ENCODE measurements at regions not wholly inside any gene's neighbourhood (a gene's known extent, or its start where the extent isn't known, plus 50 kb on each side); places are given as distances from the start of the nearest gene placed in this dataset.
"Not testable (repeated sequence)": the region's sequence is repeated elsewhere in the genome, so short reads cannot be mapped to it uniquely, and the experiment has no call there.

DNA sequence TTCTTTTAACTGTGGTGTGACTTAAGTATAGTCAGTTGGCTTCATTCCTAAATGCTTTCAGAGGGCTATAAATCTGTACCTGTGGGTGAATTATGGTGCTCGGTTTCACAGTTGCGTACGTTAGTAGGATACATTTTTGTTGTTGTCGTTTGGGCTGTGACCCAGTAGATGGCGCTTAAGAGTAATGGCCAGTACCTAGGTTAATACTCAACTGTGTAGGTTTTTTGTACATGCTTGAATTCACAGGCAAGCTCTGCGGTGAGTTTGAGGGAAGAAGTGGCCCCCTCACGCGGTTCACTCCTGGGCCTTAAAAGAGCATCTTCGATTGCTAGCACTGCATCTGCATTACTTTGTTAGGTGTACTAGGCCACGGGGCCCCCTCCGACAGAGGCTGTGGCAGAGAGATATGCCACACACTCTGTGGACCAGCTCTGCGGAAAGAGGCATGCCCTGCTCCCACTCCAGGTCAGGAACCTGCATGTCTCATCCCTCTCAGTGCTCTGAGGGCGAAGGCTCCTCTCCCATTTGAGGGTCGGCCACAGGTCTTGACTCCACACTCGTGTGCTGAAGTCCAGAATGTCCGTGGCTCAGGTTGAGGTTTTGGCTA lies 224.6 kb upstream of the TBL1Y start:
- H3K36me3 ChIP-seq (ENCODE audit: control insufficient read depth in 4 of 4, insufficient read depth in 3 of 4, low read depth in 1 of 4, low read length in 3 of 4); H3K4me1 ChIP-seq (ENCODE audit: control insufficient read depth in 4 of 4, insufficient read depth in 4 of 4, low read length in 3 of 4); DNase-seq (ENCODE audit: low spot score); H3K27me3 ChIP-seq (ENCODE audit: control insufficient read depth in 4 of 4, insufficient read depth in 4 of 4, low read length in 3 of 4); H3K27ac ChIP-seq (ENCODE audit: low read depth in 1 of 2, low read length in 2 of 2); H3K9me3 ChIP-seq (ENCODE audit: control insufficient read depth in 4 of 4, low read length in 3 of 4); H3K9ac ChIP-seq (ENCODE audit: low read depth in 1 of 2, low read length in 2 of 2); H3K4me3 ChIP-seq (ENCODE audit: low read depth in 1 of 3, low read length in 3 of 3): not testable (repeated sequence)
- no CpG with 5 or more reads among the region's 16 CpGs for WGBS

DNA sequence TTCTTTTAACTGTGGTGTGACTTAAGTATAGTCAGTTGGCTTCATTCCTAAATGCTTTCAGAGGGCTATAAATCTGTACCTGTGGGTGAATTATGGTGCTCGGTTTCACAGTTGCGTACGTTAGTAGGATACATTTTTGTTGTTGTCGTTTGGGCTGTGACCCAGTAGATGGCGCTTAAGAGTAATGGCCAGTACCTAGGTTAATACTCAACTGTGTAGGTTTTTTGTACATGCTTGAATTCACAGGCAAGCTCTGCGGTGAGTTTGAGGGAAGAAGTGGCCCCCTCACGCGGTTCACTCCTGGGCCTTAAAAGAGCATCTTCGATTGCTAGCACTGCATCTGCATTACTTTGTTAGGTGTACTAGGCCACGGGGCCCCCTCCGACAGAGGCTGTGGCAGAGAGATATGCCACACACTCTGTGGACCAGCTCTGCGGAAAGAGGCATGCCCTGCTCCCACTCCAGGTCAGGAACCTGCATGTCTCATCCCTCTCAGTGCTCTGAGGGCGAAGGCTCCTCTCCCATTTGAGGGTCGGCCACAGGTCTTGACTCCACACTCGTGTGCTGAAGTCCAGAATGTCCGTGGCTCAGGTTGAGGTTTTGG lies 208.8 kb upstream of the TBL1Y start:
- not testable (repeated sequence) for H3K4me1 ChIP-seq (ENCODE audit: control insufficient read depth in 4 of 4, insufficient read depth in 4 of 4, low read length in 3 of 4); H3K9me3 ChIP-seq (ENCODE audit: control insufficient read depth in 4 of 4, low read length in 3 of 4); DNase-seq (ENCODE audit: low spot score); H3K27ac ChIP-seq (ENCODE audit: low read depth in 1 of 2, low read length in 2 of 2); H3K4me3 ChIP-seq (ENCODE audit: low read depth in 1 of 3, low read length in 3 of 3); H3K36me3 ChIP-seq (ENCODE audit: control insufficient read depth in 4 of 4, insufficient read depth in 3 of 4, low read depth in 1 of 4, low read length in 3 of 4); H3K27me3 ChIP-seq (ENCODE audit: control insufficient read depth in 4 of 4, insufficient read depth in 4 of 4, low read length in 3 of 4); H3K9ac ChIP-seq (ENCODE audit: low read depth in 1 of 2, low read length in 2 of 2)
- no CpG with 5 or more reads among the region's 16 CpGs for WGBS

DNA sequence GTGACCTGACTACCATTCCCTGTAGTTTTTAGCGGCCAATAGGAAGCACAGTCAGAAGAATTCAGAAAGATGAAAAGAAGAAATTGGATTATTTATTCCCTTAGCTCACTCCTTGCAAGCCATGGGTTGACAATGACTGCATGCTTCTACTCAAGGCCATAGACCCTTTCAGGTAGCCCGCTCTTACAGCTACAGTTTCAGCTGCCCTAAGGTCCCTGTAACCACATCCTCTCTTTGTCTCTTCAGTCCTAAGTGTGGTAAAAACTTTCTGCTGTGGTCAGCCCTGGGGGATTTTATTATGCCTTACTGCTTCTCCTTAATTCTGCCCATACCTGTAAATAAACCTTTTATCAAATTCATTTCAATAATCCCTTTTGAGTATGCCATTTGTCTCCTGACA lies 189.1 kb upstream of the TBL1Y start:
- not testable (repeated sequence) for H3K4me1 ChIP-seq (ENCODE audit: control insufficient read depth in 4 of 4, insufficient read depth in 4 of 4, low read length in 3 of 4); H3K27me3 ChIP-seq (ENCODE audit: control insufficient read depth in 4 of 4, insufficient read depth in 4 of 4, low read length in 3 of 4); H3K9me3 ChIP-seq (ENCODE audit: control insufficient read depth in 4 of 4, low read length in 3 of 4); H3K36me3 ChIP-seq (ENCODE audit: control insufficient read depth in 4 of 4, insufficient read depth in 3 of 4, low read depth in 1 of 4, low read length in 3 of 4); DNase-seq (ENCODE audit: low spot score); H3K27ac ChIP-seq (ENCODE audit: low read depth in 1 of 2, low read length in 2 of 2); H3K4me3 ChIP-seq (ENCODE audit: low read depth in 1 of 3, low read length in 3 of 3); H3K9ac ChIP-seq (ENCODE audit: low read depth in 1 of 2, low read length in 2 of 2)
- WGBS = 79% methylated on average over 2 of the region's 2 CpGs

DNA sequence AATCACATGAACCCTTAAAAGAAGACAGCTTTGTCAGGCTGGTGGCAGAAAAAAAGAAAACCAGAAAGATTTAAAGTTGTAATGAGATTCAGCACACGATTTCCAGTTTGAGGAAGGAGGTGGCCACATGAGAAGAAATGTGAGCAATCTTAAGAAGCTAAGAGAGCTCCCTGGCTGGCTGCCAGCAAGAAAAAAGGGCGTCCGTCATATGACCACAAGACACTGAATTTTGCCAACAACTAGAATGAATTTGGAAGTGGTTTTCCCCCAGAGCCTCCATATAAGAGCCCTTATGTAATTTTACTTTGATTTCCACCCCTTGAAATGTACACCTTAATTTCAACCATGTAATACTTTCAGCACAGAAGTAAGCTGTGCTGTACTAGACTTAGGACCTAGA lies 163.3 kb upstream of the TBL1Y start:
- not testable (repeated sequence) for H3K36me3 ChIP-seq (ENCODE audit: control insufficient read depth in 4 of 4, insufficient read depth in 3 of 4, low read depth in 1 of 4, low read length in 3 of 4); DNase-seq (ENCODE audit: low spot score); H3K4me3 ChIP-seq (ENCODE audit: low read depth in 1 of 3, low read length in 3 of 3); H3K27me3 ChIP-seq (ENCODE audit: control insufficient read depth in 4 of 4, insufficient read depth in 4 of 4, low read length in 3 of 4); H3K27ac ChIP-seq (ENCODE audit: low read depth in 1 of 2, low read length in 2 of 2); H3K9ac ChIP-seq (ENCODE audit: low read depth in 1 of 2, low read length in 2 of 2); H3K4me1 ChIP-seq (ENCODE audit: control insufficient read depth in 4 of 4, insufficient read depth in 4 of 4, low read length in 3 of 4); H3K9me3 ChIP-seq (ENCODE audit: control insufficient read depth in 4 of 4, low read length in 3 of 4)
- 57% methylated on average over 3 of the region's 3 CpGs for WGBS

DNA sequence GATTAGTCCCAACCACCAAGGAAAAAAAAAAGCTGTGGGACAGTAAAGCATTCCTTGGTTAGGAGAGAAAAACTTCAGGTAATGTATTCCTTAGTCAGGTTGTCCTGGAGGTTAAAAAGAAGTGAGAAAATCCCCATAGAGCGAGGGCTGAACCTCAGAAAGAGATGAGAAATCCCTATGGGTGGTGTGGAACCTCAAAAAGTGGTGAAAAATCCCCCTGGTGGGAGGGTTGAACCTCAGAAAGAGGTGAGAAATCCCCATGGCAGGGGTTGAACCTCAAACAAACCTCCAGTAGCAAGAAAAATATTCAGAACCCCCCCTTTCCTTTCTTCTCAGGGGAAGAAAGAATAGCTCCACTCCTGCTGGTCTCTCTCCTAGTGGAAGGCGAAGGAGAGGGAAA lies 128.2 kb upstream of the TBL1Y start:
- no peaks in the 10 kb centered on the region for H3K27me3 ChIP-seq (ENCODE audit: control insufficient read depth in 4 of 4, insufficient read depth in 4 of 4, low read length in 3 of 4)
- no peak overlapping the region for H3K27ac ChIP-seq (ENCODE audit: low read depth in 1 of 2, low read length in 2 of 2)
- 77% methylated on average over 2 of the region's 2 CpGs for WGBS
- TF ChIP-seq RAD21 (IDR thresholded peaks at IDR 0.05) (no peak), HNF4G (IDR thresholded peaks at IDR 0.05) (no peak), SP1 (IDR thresholded peaks at IDR 0.05) (no peak)
- TF ChIP-seq, protein P1, sequence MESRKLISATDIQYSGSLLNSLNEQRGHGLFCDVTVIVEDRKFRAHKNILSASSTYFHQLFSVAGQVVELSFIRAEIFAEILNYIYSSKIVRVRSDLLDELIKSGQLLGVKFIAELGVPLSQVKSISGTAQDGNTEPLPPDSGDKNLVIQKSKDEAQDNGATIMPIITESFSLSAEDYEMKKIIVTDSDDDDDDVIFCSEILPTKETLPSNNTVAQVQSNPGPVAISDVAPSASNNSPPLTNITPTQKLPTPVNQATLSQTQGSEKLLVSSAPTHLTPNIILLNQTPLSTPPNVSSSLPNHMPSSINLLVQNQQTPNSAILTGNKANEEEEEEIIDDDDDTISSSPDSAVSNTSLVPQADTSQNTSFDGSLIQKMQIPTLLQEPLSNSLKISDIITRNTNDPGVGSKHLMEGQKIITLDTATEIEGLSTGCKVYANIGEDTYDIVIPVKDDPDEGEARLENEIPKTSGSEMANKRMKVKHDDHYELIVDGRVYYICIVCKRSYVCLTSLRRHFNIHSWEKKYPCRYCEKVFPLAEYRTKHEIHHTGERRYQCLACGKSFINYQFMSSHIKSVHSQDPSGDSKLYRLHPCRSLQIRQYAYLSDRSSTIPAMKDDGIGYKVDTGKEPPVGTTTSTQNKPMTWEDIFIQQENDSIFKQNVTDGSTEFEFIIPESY (IDR thresholded peaks at IDR 0.05) = no peak
- TF ChIP-seq, protein P2, sequence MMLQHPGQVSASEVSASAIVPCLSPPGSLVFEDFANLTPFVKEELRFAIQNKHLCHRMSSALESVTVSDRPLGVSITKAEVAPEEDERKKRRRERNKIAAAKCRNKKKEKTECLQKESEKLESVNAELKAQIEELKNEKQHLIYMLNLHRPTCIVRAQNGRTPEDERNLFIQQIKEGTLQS (IDR thresholded peaks at IDR 0.05) = no peak
- TF ChIP-seq, protein P3, sequence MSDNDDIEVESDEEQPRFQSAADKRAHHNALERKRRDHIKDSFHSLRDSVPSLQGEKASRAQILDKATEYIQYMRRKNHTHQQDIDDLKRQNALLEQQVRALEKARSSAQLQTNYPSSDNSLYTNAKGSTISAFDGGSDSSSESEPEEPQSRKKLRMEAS (IDR thresholded peaks at IDR 0.05) = no peak
- TF ChIP-seq, protein P4, sequence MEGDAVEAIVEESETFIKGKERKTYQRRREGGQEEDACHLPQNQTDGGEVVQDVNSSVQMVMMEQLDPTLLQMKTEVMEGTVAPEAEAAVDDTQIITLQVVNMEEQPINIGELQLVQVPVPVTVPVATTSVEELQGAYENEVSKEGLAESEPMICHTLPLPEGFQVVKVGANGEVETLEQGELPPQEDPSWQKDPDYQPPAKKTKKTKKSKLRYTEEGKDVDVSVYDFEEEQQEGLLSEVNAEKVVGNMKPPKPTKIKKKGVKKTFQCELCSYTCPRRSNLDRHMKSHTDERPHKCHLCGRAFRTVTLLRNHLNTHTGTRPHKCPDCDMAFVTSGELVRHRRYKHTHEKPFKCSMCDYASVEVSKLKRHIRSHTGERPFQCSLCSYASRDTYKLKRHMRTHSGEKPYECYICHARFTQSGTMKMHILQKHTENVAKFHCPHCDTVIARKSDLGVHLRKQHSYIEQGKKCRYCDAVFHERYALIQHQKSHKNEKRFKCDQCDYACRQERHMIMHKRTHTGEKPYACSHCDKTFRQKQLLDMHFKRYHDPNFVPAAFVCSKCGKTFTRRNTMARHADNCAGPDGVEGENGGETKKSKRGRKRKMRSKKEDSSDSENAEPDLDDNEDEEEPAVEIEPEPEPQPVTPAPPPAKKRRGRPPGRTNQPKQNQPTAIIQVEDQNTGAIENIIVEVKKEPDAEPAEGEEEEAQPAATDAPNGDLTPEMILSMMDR (IDR thresholded peaks at IDR 0.05; ENCODE audit: low read depth, low read length, missing input control) = no peak
- no peak for DNase-seq (ENCODE audit: low spot score)
- no peaks in the 10 kb centered on the region for H3K36me3 ChIP-seq (ENCODE audit: control insufficient read depth in 4 of 4, insufficient read depth in 3 of 4, low read depth in 1 of 4, low read length in 3 of 4)
- H3K4me1 ChIP-seq (ENCODE audit: control insufficient read depth in 4 of 4, insufficient read depth in 4 of 4, low read length in 3 of 4) = no peaks in the 10 kb centered on the region
- no peak overlapping the region for H3K9ac ChIP-seq (ENCODE audit: low read depth in 1 of 2, low read length in 2 of 2)
- no peaks in the 10 kb centered on the region for H3K9me3 ChIP-seq (ENCODE audit: control insufficient read depth in 4 of 4, low read length in 3 of 4)
- no peak overlapping the region for H3K4me3 ChIP-seq (ENCODE audit: low read depth in 1 of 3, low read length in 3 of 3)
